ENCODE measurements at regions not wholly inside any gene's neighbourhood (a gene's known extent, or its start where the extent isn't known, plus 50 kb on each side); places are given as distances from the start of the nearest gene placed in this dataset.

- Histone ChIP-seq H3K27ac (ENCODE audit: extremely low read length, insufficient read depth, low read length) (no peak overlapping the region), H3K27me3 (ENCODE audit: control insufficient read depth in 1 of 2, insufficient read depth in 2 of 2, low read length in 2 of 2) (no peaks in the 10 kb centered on the region), H3K4me2 (ENCODE audit: low read depth, low read length) (no peak overlapping the region), H3K9ac (ENCODE audit: insufficient read depth, low read depth, low read length) (no peak overlapping the region), H3K79me2 (ENCODE audit: insufficient read depth, low read length) (no peaks in the 10 kb centered on the region), H3K4me3 (replicated peaks in 1 of 3; ENCODE audit: insufficient read depth in 1 of 3, low read depth in 2 of 3, low read length in 3 of 3) (no peak overlapping the region), H4K20me1 (ENCODE audit: insufficient read depth, low read length) (no peaks in the 10 kb centered on the region), H3K36me3 (replicated peaks in 1 of 2; ENCODE audit: control insufficient read depth in 1 of 2, insufficient read depth in 2 of 2, low read length in 2 of 2) (no peaks in the 10 kb centered on the region), H3K9me3 (ENCODE audit: low read length) (peaks cover 48% of the 10 kb centered on the region), H2AFZ (ENCODE audit: low read length) (no peak overlapping the region), H3K4me1 (ENCODE audit: insufficient read depth, low read length) (no peaks in the 10 kb centered on the region)
- BruUV-seq (replicated peaks) = no TSS peak
- FAIRE-seq (no peak), ATAC-seq (no peak), DNase-seq (ENCODE audit: low spot score) (no peak)
- ChIA-PET POLR2A (no interaction called here), CTCF (ENCODE audit: low intra/inter-chr PET ratio, low total read pairs) (no interaction called here)
- in situ Hi-C loops (cut with HindIII; ENCODE audit: extremely low pct_ligation_motif_present, low pct_unique_long_range_greater_than_20kb) (no loop called here), intact Hi-C loops (cut with micrococcal nuclease; ENCODE audit: unreplicated experiment) (no loop called here)
- WGBS (ENCODE audit: low lambda C conversion rate) = 1% methylated on average over 2 of the region's 2 CpGs
- TF ChIP-seq HBP1 (CRISPR knock-in tag; IDR thresholded peaks at IDR 0.05; ENCODE audit: low read depth) = no peak
- no peak for TF ChIP-seq RAD51 (IDR thresholded peaks at IDR 0.05; ENCODE audit: borderline replicate concordance)
- no peak for TF ChIP-seq EZH2 (conservative IDR thresholded peaks at IDR 0.05; ENCODE audit: low read depth, low read length)
- TF ChIP-seq ATF2 (CRISPR knock-in tag; IDR thresholded peaks at IDR 0.05) = no peak
- TF ChIP-seq PCBP1 (IDR thresholded peaks at IDR 0.05; ENCODE audit: borderline replicate concordance, low read depth, low read length) = no peak
- TF ChIP-seq CHD4 (IDR thresholded peaks at IDR 0.05; ENCODE audit: borderline replicate concordance, low read length) = no peak
- TF ChIP-seq HDAC6 (IDR thresholded peaks at IDR 0.05; ENCODE audit: low read depth, low read length) = no peak
- no peak for TF ChIP-seq REL (CRISPR knock-in tag; conservative IDR thresholded peaks at IDR 0.05)
- no peak for TF ChIP-seq KDM2A (CRISPR knock-in tag; IDR thresholded peaks at IDR 0.05; ENCODE audit: borderline replicate concordance, low read depth)
Observed at GRCh38 chr2:220744861-220745260, 827.2 kb downstream of the EPHA4 start.
